GM23248 (cell line): ENCODE measurements at regions not wholly inside any gene's neighbourhood (a gene's known extent, or its start where the extent isn't known, plus 50 kb on each side); places are given as distances from the start of the nearest gene placed in this dataset.

Source experiments
- DNase-seq: peaks from one replicate; pipeline ENCODE4 v3.0.0-alpha.2; 2015
- H2AFZ ChIP-seq: fragments of 200-600 bp; sonication (generic); 2 replicates; pipeline ENCODE4 v1.6.1; 2016; ENCODE audit warnings: antibody characterized with exemption
- H3F3A ChIP-seq: fragments of 200-600 bp; sonication (generic); 2 replicates; pipeline ENCODE4 v1.6.1; 2016; ENCODE audit warnings: mild to moderate bottlenecking, antibody characterized with exemption, mixed run types; ENCODE audit not compliant: insufficient read depth
- H3K27ac ChIP-seq: fragments of 200-600 bp; sonication (generic); 2 replicates; pipeline ENCODE4 v1.5.1; 2016; ENCODE audit warnings: mild to moderate bottlenecking
- H3K27me3 ChIP-seq: fragments of 200-600 bp; sonication (generic); replicated peaks from 2 replicates; pipeline ENCODE4 v1.6.1; 2016; ENCODE audit warnings: mild to moderate bottlenecking; ENCODE audit not compliant: insufficient read depth
- H3K36me3 ChIP-seq: fragments of 200-600 bp; sonication (generic); 2 replicates; pipeline ENCODE4 v1.6.1; 2016; ENCODE audit warnings: low read depth, mild to moderate bottlenecking
- H3K4me1 ChIP-seq: fragments of 200-600 bp; sonication (generic); 2 replicates; pipeline ENCODE4 v1.6.1; 2016; ENCODE audit warnings: mild to moderate bottlenecking; ENCODE audit not compliant: insufficient read depth
- H3K4me2 ChIP-seq: fragments of 200-600 bp; sonication (generic); one replicate; pipeline ENCODE4 v1.6.1; 2016; ENCODE audit warnings: mild to moderate bottlenecking; ENCODE audit not compliant: unreplicated experiment
- H3K4me3 ChIP-seq: fragments of 200-600 bp; sonication (generic); 2 replicates; pipeline ENCODE4 v1.5.1; 2016; ENCODE audit warnings: mild to moderate bottlenecking
- H3K79me2 ChIP-seq: fragments of 200-600 bp; sonication (generic); 2 replicates; pipeline ENCODE4 v1.6.1; 2016; ENCODE audit warnings: mild to moderate bottlenecking; ENCODE audit not compliant: insufficient read depth
- H3K9ac ChIP-seq: fragments of 200-600 bp; sonication (generic); 2 replicates; pipeline ENCODE4 v1.6.1; 2016; ENCODE audit warnings: mild to moderate bottlenecking
- H3K9me2 ChIP-seq: fragments of 200-600 bp; sonication (generic); 2 replicates; pipeline ENCODE4 v1.6.1; 2016; ENCODE audit warnings: mixed run types, mild to moderate bottlenecking, moderate library complexity; ENCODE audit not compliant: insufficient read depth
- H3K9me3 ChIP-seq: fragments of 200-600 bp; sonication (generic); one replicate; pipeline ENCODE4 v1.6.1; 2017; ENCODE audit warnings: low read depth
- H4K20me1 ChIP-seq: fragments of 200-600 bp; sonication (generic); 2 replicates; pipeline ENCODE4 v1.6.0; 2016; ENCODE audit not compliant: insufficient read depth
- EZH2 ChIP-seq: fragments of 200-600 bp; sonication (generic); IDR thresholded peaks from 2 replicates; pipeline ENCODE4 v1.6.1; 2018; ENCODE audit warnings: antibody characterized with exemption, mild to moderate bottlenecking; ENCODE audit not compliant: insufficient read depth, poor library complexity, severe bottlenecking
- EZH2phosphoT487 ChIP-seq: fragments of 200-600 bp; sonication (generic); IDR thresholded peaks from 2 replicates; pipeline ENCODE4 v1.6.1; 2018; ENCODE audit warnings: antibody characterized with exemption, moderate library complexity, mild to moderate bottlenecking, low read depth; ENCODE audit not compliant: insufficient read depth
- WGBS, 2 experiments: methylation state at CpG; one replicate each; pipeline ENCODE4 v1.1.6; 2015 to 2017; ENCODE audit warnings: low lambda C conversion rate in 2 of 2, low coverage in 1 of 2; ENCODE audit errors: missing lambda C conversion rate in 2 of 2; 5-methylcytosine and 5-hydroxymethylcytosine counted together
- in situ Hi-C: fragments of 300-500 bp; cut with MboI; formaldehyde crosslinking; loops from 2 replicates; pipeline ENCODE4 v1.15.0; 2020

DNA sequence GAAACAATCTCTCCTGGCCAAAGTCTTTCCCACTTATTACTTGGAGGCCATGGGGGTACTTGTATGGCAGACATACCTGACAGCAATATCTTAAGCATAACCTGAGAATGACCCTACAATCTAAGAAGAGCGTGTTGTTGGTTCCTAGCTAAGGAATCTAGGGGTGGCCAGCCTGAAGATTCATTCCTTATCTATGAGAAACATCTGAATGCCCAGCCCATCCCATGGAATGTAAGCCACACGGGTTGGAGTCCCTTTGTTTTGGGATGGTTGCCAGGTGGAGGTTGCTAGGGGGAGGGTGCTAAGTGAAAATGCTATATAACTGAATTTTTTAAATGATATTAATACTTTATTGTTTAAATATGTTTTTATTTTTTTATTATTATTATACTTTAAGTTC, 725.0 kb downstream of the ETS1 start:
- WGBS, 2 experiments, result 35 to 40% methylated on average over 2 of the region's 2 CpGs
- in situ Hi-C loops, result loop anchor here (25.0 kb wide), 1 partner anchor 275 kb away; no protein-coding TSS in a partner anchor
- peak; percentile 9 for DNase-seq

DNA sequence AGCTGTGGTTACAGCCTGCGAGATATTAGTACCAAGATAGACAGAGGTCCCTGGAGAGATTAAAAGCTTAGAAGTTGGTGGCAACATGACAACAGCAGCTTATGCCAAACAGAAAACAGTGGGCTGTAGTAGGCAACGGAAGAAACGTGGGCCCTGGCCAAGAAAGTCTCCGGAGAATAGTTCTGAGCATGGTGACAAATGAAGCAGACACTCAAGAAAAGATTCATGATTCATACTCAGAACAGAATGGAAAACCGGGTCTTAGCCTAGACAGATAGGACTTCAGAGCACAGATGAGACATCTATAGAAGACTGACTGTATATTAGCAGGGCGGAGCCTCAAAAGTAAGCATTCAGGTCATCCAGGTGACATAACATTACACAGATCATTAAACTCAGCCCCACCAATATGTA, 727.4 kb downstream of the ETS1 start:
- Histone ChIP-seq H3K36me3 (no peaks in the 10 kb centered on the region), H3K9me2 (no peaks in the 10 kb centered on the region), H3K9ac (no peak overlapping the region), H2AFZ (peak overlapping the region; percentile 25; the same call in 1 of the 2 replicates), H3K4me3 (no peak overlapping the region), H4K20me1 (no peaks in the 10 kb centered on the region), H3K4me1 (peaks cover 12% of the 10 kb centered on the region; the same call in 1 of the 2 replicates), H3F3A (peaks cover 4% of the 10 kb centered on the region; the same call in 1 of the 2 replicates), H3K27ac (no peak overlapping the region), H3K27me3 (no peaks in the 10 kb centered on the region; the same call in 1 of the 2 replicates), H3K79me2 (no peaks in the 10 kb centered on the region), H3K9me3 (no peaks in the 10 kb centered on the region), H3K4me2 (peak overlapping the region; percentile 33)
- 12 to 13% methylated on average over 6 of the region's 6 CpGs for WGBS, 2 experiments
- TF ChIP-seq EZH2 (no peak), EZH2phosphoT487 (no peak)
- in situ Hi-C loops, result loop anchor here (25.0 kb wide), 1 partner anchor 277 kb away; no protein-coding TSS in a partner anchor
- peak; percentile 76 for DNase-seq

More for the DNA sequence above, 725.0 kb downstream of the ETS1 start:
- Histone ChIP-seq H3K4me1 (peaks cover 12% of the 10 kb centered on the region; the same call in 1 of the 2 replicates), H3K27ac (no peak overlapping the region), H3K27me3 (no peaks in the 10 kb centered on the region; the same call in 1 of the 2 replicates), H3K4me2 (no peak overlapping the region), H3K9ac (no peak overlapping the region), H3K9me2 (no peaks in the 10 kb centered on the region), H3K4me3 (no peak overlapping the region), H3K9me3 (no peaks in the 10 kb centered on the region), H3K79me2 (no peaks in the 10 kb centered on the region), H2AFZ (no peak overlapping the region), H4K20me1 (no peaks in the 10 kb centered on the region), H3K36me3 (no peaks in the 10 kb centered on the region), H3F3A (peaks cover 4% of the 10 kb centered on the region; the same call in 1 of the 2 replicates)
- TF ChIP-seq EZH2phosphoT487 (no peak), EZH2 (no peak)

DNA sequence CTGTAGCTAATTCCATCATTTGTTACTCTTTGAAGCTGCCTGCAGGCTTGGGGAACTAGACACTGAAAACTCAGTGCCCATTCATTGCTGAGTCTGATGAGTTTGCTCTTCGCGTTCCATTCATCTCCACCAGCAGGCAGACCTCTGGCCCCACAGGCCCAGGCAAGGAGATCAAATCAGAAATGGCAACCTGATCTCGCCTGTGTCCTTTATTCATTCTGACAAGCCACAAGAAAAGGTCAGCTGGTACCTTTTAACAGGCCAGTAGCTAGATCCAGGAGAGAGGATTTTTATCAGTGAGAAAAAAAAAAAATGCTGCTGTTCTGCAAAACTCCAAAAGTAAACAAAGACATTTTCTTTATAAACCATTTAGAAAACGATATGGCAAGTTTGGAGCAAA, 742.5 kb downstream of the ETS1 start:
- no peaks in the 10 kb centered on the region for H3K9me3 ChIP-seq
- no peak for DNase-seq
- no peak overlapping the region for H3K27ac ChIP-seq
- no peaks in the 10 kb centered on the region for H3K36me3 ChIP-seq
- H3K9ac ChIP-seq, result no peak overlapping the region
- H3K9me2 ChIP-seq, result no peaks in the 10 kb centered on the region
- H3K27me3 ChIP-seq, result 0 out of 2 replicates have a peak, but pooled peaks cover 5% of the 10 kb centered on the region
- 71 to 78% methylated on average over 4 of the region's 4 CpGs for whole genome bisulfite sequencing, 2 experiments
- H3K4me3 ChIP-seq, result no peak overlapping the region
- H3K4me1 ChIP-seq, result peaks cover 5% of the 10 kb centered on the region; the same call in 1 of the 2 replicates
- H4K20me1 ChIP-seq, result no peaks in the 10 kb centered on the region
- in situ Hi-C loops, result loop anchor here (10.0 kb wide), 1 partner anchor 170 kb away; no protein-coding TSS in a partner anchor
- no peaks in the 10 kb centered on the region for H3K79me2 ChIP-seq
- no peak overlapping the region for H2AFZ ChIP-seq
- TF ChIP-seq EZH2phosphoT487, result no peak
- no peak for TF ChIP-seq EZH2
- no peak overlapping the region for H3K4me2 ChIP-seq
- no peaks in the 10 kb centered on the region for H3F3A ChIP-seq

DNA sequence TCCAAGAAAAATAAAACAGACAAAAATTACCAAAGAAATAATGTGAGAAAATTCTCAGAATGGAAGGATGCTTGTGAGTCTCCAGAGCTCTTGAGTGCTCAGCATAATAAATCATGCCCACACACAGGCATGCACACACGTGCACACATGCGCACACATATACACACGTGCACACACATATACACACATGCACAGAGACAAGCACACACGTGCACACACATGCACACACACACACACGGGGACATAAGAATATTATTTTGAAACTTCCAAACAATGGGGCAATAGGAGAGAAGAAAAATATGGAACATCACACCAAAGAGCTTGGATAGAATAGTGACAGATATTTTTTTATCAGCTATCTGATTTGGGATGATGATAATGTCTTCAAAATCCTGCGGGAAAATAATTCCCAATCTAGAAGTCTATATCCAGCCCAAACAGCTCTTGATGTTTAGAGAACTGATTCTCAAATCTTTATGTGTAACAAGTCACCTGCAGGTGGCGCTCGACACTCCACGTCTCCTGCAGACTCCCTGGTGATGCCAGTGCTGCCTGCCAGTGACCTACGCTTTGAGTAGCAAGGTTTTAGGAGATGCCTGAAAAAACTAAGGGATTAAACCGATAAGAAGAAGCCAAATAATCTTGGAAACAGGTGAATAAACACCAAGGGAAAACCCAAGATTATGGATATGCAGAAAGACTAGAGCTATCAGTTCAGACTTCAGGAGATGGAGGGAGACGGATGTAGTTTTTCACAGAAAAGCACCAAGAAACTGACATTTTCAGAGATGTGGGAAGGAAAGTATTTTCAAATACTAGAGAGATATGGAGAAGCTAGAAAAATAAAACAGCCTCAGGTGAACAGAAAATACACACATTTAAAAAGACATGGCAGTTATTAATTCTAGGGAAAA, 743.6 kb downstream of the ETS1 start:
- no peaks in the 10 kb centered on the region for H3K36me3 ChIP-seq
- no peaks in the 10 kb centered on the region for H3K9me2 ChIP-seq
- H3F3A ChIP-seq, result no peaks in the 10 kb centered on the region
- peak overlapping the region; percentile 45 for H3K4me2 ChIP-seq
- 25 to 28% methylated on average over 12 of the region's 12 CpGs for WGBS, 2 experiments
- H3K9me3 ChIP-seq, result no peaks in the 10 kb centered on the region
- no peak overlapping the region for H3K27ac ChIP-seq
- in situ Hi-C loops, result loop anchor here (10.0 kb wide), 1 partner anchor 171 kb away; no protein-coding TSS in a partner anchor
- H3K4me3 ChIP-seq, result no peak overlapping the region
- H3K27me3 ChIP-seq, result no peaks in the 10 kb centered on the region; the same call in 1 of the 2 replicates
- H4K20me1 ChIP-seq, result no peaks in the 10 kb centered on the region
- TF ChIP-seq EZH2phosphoT487 (no peak), EZH2 (no peak)
- H3K79me2 ChIP-seq, result no peaks in the 10 kb centered on the region
- H2AFZ ChIP-seq, result peak overlapping the region; percentile 73
- no peak overlapping the region for H3K9ac ChIP-seq
- DNase-seq, result peak; percentile 88
- peaks cover 5% of the 10 kb centered on the region; the same call in 1 of the 2 replicates for H3K4me1 ChIP-seq
